ENCODE measurements at regions not wholly inside any gene's neighbourhood (a gene's known extent, or its start where the extent isn't known, plus 50 kb on each side); places are given as distances from the start of the nearest gene placed in this dataset.

- TF ChIP-seq POLR2A (IDR thresholded peaks at IDR 0.05) (no peak), CTCF (IDR thresholded peaks at IDR 0.05) (no peak)
Measured at GRCh38 chr22:34761111-34761510, 304.8 kb upstream of the ISX start.

All from upper lobe of left lung (tissue), 4 donors.